IPS-15b (cell line): ENCODE measurements at regions not wholly inside any gene's neighbourhood (a gene's known extent, or its start where the extent isn't known, plus 50 kb on each side); places are given as distances from the start of the nearest gene placed in this dataset.

ENCODE experiments used
- H3K27me3 ChIP-seq: one replicate; pipeline ENCODE4 v1.6.1; 2013; ENCODE audit warnings: low read length; ENCODE audit not compliant: control insufficient read depth, insufficient read depth
- H3K36me3 ChIP-seq: one replicate; pipeline ENCODE4 v1.6.1; 2013; ENCODE audit warnings: low read length; ENCODE audit not compliant: control insufficient read depth, insufficient read depth
- H3K4me1 ChIP-seq: one replicate; pipeline ENCODE4 v1.6.1; 2013; ENCODE audit warnings: mild to moderate bottlenecking, low read length; ENCODE audit not compliant: control insufficient read depth, insufficient read depth
- H3K4me3 ChIP-seq: one replicate; pipeline ENCODE4 v1.5.1; 2013; ENCODE audit warnings: low read depth, low read length
- H3K9ac ChIP-seq: one replicate; pipeline ENCODE4 v1.6.1; 2013; ENCODE audit warnings: low read depth, mild to moderate bottlenecking, low read length
- H3K9me3 ChIP-seq: one replicate; pipeline ENCODE4 v1.6.1; 2013; ENCODE audit warnings: mild to moderate bottlenecking, low read length; ENCODE audit not compliant: control insufficient read depth, insufficient read depth

DNA sequence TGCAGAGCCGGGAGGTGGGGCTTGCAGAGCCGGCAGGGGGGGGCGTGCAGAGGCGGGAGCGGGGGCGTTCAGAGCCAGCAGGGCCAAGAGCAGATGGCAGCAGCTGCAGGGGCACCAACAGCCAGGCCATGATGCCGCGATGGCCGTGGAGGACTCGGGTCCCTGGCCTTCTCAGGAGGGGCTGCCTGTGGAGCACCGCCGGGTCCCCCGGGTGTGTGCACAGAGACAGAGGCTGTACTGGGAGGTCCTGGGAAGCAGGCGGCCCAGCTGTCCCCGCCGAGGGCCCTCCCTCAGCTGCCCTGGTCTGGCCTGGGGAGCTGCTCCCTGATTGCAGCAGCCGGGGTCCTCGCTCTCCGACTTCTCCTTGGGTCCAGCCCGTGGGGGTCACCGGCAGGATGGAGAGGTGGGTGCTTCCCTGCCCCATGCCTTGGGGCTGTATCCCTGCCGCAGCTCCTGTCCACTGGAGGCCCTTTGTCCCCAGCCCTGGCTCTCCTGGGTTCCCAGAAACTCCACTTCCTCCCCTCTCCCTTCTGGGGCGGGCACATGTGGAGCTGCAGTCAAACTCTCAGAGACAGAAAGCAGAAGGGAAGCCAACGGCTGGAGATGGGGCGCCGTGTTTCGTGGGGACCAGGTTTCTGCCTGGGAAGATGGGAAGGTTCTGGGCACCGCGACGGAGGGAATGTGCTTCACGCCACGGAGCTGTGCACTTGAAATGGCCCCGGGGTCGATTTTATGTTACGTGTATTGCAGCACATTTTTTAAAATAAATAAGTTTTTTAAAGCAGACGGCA is 75.8 kb upstream of the GALNT9 start:
- Histone ChIP-seq H3K4me1 (no peaks in the 10 kb centered on the region), H3K9ac (no peak overlapping the region), H3K27me3 (no peaks in the 10 kb centered on the region), H3K4me3 (no peak overlapping the region), H3K36me3 (no peaks in the 10 kb centered on the region), H3K9me3 (no peaks in the 10 kb centered on the region)

- no peak overlapping the region for H3K9ac ChIP-seq
- H3K36me3 ChIP-seq: no peaks in the 10 kb centered on the region
- no peaks in the 10 kb centered on the region for H3K27me3 ChIP-seq
- no peaks in the 10 kb centered on the region for H3K9me3 ChIP-seq
- no peaks in the 10 kb centered on the region for H3K4me1 ChIP-seq
- H3K4me3 ChIP-seq: no peak overlapping the region
Measured at GRCh38 chr12:132404435-132404855, 75.1 kb upstream of the GALNT9 start.

DNA sequence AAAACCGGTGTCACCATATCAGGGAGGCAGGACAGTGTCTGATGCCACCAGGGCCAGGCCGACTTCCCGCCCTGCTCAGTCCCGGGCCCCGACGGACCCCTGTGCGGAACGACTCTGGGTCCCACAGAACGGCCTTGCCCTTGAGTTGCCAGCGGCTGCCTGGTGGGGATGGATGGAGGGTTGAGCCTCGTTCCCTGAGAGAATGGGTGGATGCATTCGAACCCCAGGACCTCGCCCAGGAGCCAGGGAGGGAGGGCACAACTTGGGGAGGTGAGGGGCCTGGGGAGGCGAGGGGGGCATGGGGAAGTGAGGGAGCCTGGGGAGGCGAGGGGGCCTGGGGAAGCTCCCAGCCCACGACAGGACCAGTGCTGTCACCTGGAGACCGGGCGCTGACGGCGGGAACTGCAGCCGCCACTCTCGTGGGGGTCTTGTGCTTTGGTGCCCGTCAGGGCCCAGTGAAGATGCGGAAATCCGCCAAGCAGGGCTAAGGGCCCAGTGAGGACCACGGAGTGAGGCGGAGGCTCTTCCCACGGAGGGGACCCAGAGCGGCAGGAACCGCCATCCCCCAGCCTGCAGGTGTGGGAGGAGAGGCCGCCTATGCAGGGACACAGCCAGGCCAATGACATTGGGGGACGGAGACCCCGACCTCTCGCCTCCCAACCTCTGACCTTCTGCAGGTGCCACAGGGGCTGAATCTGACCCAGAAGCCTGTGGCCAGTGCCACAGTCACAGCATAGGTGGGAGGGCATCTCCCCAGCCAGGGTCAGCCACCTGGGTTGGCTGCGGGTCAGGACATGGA is 74.4 kb upstream of the GALNT9 start:
- no peaks in the 10 kb centered on the region for H3K36me3 ChIP-seq
- no peaks in the 10 kb centered on the region for H3K27me3 ChIP-seq
- H3K4me1 ChIP-seq: no peaks in the 10 kb centered on the region
- H3K9ac ChIP-seq: no peak overlapping the region
- no peak overlapping the region for H3K4me3 ChIP-seq
- H3K9me3 ChIP-seq: no peaks in the 10 kb centered on the region

- Histone ChIP-seq H3K4me1 (no peaks in the 10 kb centered on the region), H3K27me3 (no peaks in the 10 kb centered on the region), H3K9ac (no peak overlapping the region), H3K4me3 (no peak overlapping the region), H3K36me3 (no peaks in the 10 kb centered on the region), H3K9me3 (no peaks in the 10 kb centered on the region)
Measured at GRCh38 chr12:132402831-132403416, 73.5 kb upstream of the GALNT9 start.

DNA sequence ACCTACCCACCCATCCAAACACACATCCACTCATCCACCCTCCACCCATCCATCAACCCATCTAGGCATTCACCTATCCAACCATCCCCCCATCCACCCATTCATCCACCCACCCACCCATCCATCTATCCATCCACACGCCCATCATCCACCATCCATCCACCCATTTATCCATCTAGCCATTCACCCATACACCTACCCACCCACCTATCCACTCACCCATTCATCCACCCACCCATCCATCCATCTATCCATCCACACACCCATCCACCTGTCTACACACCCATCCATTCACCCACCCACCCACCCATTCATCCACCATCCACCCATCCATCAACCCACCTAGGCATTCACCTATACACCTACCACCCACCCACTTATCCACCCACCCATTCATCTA is 72.6 kb upstream of the GALNT9 start:
- Histone ChIP-seq H3K36me3 (no peaks in the 10 kb centered on the region), H3K9me3 (no peaks in the 10 kb centered on the region), H3K4me3 (no peak overlapping the region), H3K9ac (no peak overlapping the region), H3K4me1 (no peaks in the 10 kb centered on the region), H3K27me3 (no peaks in the 10 kb centered on the region)

DNA sequence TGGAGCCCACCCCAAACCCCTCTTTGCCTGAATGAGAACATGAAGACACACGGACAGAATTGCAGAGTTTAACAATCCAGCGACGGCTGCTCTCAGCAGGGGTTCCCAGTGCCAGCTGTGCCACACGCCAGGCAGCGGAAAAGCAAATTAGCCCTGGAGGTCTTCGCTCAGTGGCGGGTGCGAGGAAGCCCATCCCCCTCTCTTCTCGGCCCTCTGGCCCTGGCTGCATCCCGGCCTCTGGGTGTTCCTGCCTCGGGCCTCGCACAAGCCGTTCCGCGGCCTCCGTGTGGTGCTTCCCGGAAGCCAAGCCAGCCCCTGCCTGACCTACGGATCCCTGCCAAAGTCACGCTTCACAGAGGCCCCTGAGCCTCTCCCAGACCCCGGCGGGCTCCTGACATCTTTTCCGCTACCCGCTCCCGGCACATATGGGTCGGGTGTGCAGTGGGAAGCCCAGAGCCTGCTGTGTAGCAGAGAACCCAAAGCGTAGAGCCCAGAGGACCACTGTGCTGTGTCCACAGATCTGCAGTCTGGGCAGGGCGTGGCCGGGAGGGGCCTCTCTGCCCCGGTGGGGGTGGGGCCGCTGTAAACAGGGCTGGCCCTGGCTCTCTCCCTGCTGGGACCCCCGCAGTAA is 70.7 kb upstream of the GALNT9 start:
- Histone ChIP-seq H3K4me1 (peaks cover 2% of the 10 kb centered on the region), H3K4me3 (no peak overlapping the region), H3K36me3 (no peaks in the 10 kb centered on the region), H3K27me3 (no peaks in the 10 kb centered on the region), H3K9me3 (no peaks in the 10 kb centered on the region), H3K9ac (no peak overlapping the region)

- Histone ChIP-seq H3K9ac (no peak overlapping the region), H3K4me3 (no peak overlapping the region), H3K9me3 (no peaks in the 10 kb centered on the region), H3K36me3 (no peaks in the 10 kb centered on the region), H3K4me1 (peaks cover 2% of the 10 kb centered on the region), H3K27me3 (no peaks in the 10 kb centered on the region)
Measured at GRCh38 chr12:132399092-132400010, 70.0 kb upstream of the GALNT9 start.

DNA sequence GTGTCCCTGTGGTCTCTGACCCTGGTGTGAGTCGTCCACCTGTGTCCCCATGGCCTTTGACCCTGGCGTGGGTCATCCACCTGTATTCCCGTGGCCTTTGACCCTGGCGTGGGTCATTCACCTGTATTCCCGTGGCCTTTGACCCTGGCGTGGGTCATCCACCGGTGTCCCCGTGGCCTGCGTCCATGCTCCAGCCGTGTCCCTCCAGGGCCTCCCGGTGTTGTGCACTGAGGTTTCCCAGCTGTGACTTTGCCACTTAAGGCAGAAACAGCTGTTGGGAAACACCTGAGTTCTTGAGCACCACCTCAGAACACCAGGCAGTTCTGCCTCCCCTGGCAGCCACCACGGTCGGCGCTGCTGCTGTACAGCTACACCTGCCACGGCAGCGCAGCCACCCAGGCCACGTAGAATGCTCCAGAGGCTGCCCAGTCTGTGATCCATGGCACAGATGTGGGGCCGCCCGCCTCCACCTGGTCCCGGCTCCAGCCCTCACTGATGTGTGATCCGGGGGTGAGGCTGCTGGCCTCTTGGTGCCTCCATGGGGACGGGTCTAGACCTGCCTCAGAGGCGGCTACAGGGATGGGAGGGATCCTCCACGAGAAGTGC is 69.1 kb upstream of the GALNT9 start:
- Histone ChIP-seq H3K4me3 (no peak overlapping the region), H3K9ac (no peak overlapping the region), H3K9me3 (no peaks in the 10 kb centered on the region), H3K4me1 (peaks cover 2% of the 10 kb centered on the region), H3K27me3 (no peaks in the 10 kb centered on the region), H3K36me3 (no peaks in the 10 kb centered on the region)

GRCh38 chr12:132397934-132398385 is 68.6 kb upstream of the GALNT9 start:
- H3K4me1 ChIP-seq: peaks cover 2% of the 10 kb centered on the region
- no peaks in the 10 kb centered on the region for H3K27me3 ChIP-seq
- no peak overlapping the region for H3K4me3 ChIP-seq
- no peaks in the 10 kb centered on the region for H3K9me3 ChIP-seq
- H3K36me3 ChIP-seq: no peaks in the 10 kb centered on the region
- H3K9ac ChIP-seq: no peak overlapping the region

GRCh38 chr12:132397152-132397933 is 68.0 kb upstream of the GALNT9 start:
- H3K4me1 ChIP-seq: peaks cover 2% of the 10 kb centered on the region
- no peak overlapping the region for H3K9ac ChIP-seq
- no peak overlapping the region for H3K4me3 ChIP-seq
- no peaks in the 10 kb centered on the region for H3K27me3 ChIP-seq
- H3K36me3 ChIP-seq: no peaks in the 10 kb centered on the region
- no peaks in the 10 kb centered on the region for H3K9me3 ChIP-seq
